Heart left ventricle (tissue), 13 donors: ENCODE measurements at regions not wholly inside any gene's neighbourhood (a gene's known extent, or its start where the extent isn't known, plus 50 kb on each side); places are given as distances from the start of the nearest gene placed in this dataset.

Source experiments
- CTCF ChIP-seq, 12 donors: fragments of 200-600 bp; sonication (generic) in 4 of 12; IDR thresholded peaks; one replicate each; pipeline versions ENCODE4 v1.5.0 to v1.8.0; 2018 to 2022; ENCODE audit warnings: antibody characterized with exemption in 12 of 12, mild to moderate bottlenecking in 5 of 12
- POLR2A ChIP-seq, 2 donors: fragments of 450-650 bp; IDR thresholded peaks; one replicate each; pipeline ENCODE4 v1.6.1; 2017; ENCODE audit warnings: antibody characterized with exemption in 2 of 2, mild to moderate bottlenecking in 2 of 2, moderate library complexity in 2 of 2
- donor health status: ischemic (EF 13 %, LVEDD 7.1; RV severe dilation, severe dysfunction).
- donor health status: DM: no; HTN: yes; CAD: no.
- donor health status: DM: no; HTN: no; CAD: no.
- donor health status: ischemic (EF 25% LVEDD 6.9; RV normal size, moderate dysfunction).
- donor health status: ischemic (EF 25% LVEDD 5.7; RV mildly dilated, moderate dysfunction).
- donor health status: ischemic (EF 35%, LVEDD 5.7; RV mildly dilated, moderate dysfunction).
- donor health status: nonischemic (EF 11% LVEDD 7.7; RV severe dilation, severe dysfunction).
- donor health status: DM: yes; HTN: yes; CAD: no.
- donor health status: PGD.
- donor health status: ischemic (EF 29% LVEDD 5.4; RV normal size, mild dysfunction).
- donor health status: nonischemic (EF 23%, LVEDD 6.1; RV moderate dilation, normal function).

GRCh38 chr7:135857519-135858274 is 109.1 kb upstream of the FAM180A start:
- no peak for TF ChIP-seq POLR2A (IDR thresholded peaks at IDR 0.05)
- TF ChIP-seq CTCF (IDR thresholded peaks at IDR 0.05), result no peak
